ENCODE measurements at regions not wholly inside any gene's neighbourhood (a gene's known extent, or its start where the extent isn't known, plus 50 kb on each side); places are given as distances from the start of the nearest gene placed in this dataset.

- TF ChIP-seq, protein P1, sequence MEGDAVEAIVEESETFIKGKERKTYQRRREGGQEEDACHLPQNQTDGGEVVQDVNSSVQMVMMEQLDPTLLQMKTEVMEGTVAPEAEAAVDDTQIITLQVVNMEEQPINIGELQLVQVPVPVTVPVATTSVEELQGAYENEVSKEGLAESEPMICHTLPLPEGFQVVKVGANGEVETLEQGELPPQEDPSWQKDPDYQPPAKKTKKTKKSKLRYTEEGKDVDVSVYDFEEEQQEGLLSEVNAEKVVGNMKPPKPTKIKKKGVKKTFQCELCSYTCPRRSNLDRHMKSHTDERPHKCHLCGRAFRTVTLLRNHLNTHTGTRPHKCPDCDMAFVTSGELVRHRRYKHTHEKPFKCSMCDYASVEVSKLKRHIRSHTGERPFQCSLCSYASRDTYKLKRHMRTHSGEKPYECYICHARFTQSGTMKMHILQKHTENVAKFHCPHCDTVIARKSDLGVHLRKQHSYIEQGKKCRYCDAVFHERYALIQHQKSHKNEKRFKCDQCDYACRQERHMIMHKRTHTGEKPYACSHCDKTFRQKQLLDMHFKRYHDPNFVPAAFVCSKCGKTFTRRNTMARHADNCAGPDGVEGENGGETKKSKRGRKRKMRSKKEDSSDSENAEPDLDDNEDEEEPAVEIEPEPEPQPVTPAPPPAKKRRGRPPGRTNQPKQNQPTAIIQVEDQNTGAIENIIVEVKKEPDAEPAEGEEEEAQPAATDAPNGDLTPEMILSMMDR (IDR thresholded peaks at IDR 0.05), result no peak
- Histone ChIP-seq H3K36me3 (no peaks in the 10 kb centered on the region), H3K9me3 (no peaks in the 10 kb centered on the region), H3K4me1 (no peaks in the 10 kb centered on the region), H3K27ac (no peak overlapping the region), H3K4me3 (no peak overlapping the region), H3K27me3 (no peaks in the 10 kb centered on the region)
- DNase-seq (no peak), ATAC-seq (no peak)
- intact Hi-C loops (cut with DNase I), result no loop called here
Observed at GRCh38 chrX:27086237-27086636, 376.9 kb downstream of the PPP4R3C start.

DNA sequence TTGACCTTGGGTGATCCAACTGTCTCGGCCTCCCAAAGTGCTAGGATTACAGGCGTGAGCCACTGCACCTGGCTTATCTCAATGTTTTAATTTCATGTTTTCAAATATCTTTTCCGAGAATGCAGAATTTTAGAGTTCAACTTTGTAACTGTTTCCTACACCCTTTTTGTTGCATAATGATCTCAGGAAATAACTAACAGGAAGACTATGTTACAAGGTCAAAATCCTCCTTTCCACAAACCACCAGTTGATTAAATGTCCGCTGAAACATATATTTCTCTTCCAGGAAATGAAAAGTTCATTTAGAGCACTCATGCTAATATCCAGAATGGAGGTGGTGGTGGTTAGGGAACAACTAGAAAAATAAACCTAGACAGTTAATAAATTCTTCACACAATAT lies 377.8 kb downstream of the PPP4R3C start:
- DNase-seq, result no peak
- Histone ChIP-seq H3K4me1 (no peaks in the 10 kb centered on the region), H3K9me3 (no peaks in the 10 kb centered on the region), H3K27ac (no peak overlapping the region), H3K27me3 (no peaks in the 10 kb centered on the region), H3K4me3 (no peak overlapping the region), H3K36me3 (no peaks in the 10 kb centered on the region)
- no peak for ATAC-seq
- TF ChIP-seq, protein P1 (IDR thresholded peaks at IDR 0.05), result no peak
- intact Hi-C loops (cut with DNase I), result no loop called here

DNA sequence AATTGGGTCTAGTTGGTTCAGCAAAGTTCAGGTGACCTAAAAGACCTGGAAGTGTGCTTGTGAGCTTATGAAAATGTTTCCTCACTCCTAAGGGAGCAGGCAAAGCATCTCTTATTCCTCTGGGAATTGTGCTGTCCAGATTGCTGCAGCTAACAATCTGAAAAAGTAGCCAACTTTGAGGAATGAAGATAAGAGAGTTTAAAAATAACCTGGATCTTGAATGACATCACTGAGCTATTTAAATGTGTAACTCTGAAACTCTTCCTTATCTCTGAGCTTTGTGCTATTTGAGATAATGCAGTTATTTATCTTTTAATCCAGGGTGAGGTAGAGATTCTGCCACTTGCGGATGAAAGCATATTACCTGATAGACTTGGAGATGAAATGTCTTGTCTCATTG lies 384.8 kb downstream of the PPP4R3C start:
- ATAC-seq, result no peak
- Histone ChIP-seq H3K36me3 (no peaks in the 10 kb centered on the region), H3K27me3 (no peaks in the 10 kb centered on the region), H3K9me3 (no peaks in the 10 kb centered on the region), H3K4me3 (no peak overlapping the region), H3K27ac (no peak overlapping the region), H3K4me1 (no peaks in the 10 kb centered on the region)
- intact Hi-C loops (cut with DNase I), result no loop called here
- no peak for DNase-seq
- TF ChIP-seq, protein P1 (IDR thresholded peaks at IDR 0.05), result no peak

DNA sequence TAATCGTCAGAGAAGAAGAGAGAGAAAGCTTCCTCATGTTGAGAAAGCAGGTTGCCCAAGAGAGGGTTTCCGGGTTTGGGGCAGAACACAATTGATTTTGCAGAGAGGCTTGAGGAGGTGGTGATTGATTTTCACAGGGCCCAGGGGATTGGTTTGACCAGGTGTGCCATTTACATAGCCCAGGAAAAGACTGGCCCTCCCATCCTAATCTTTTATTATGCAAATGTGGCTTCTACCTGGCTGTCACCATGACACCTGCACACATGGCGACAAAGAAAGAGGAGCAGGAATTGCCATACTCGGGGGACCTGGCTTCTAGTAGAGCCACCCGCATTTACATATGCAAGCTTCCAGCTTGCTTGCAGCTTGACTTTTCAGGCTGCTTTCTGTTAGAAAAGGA lies 405.3 kb downstream of the PPP4R3C start:
- no peak overlapping the region for H3K4me3 ChIP-seq
- H3K4me1 ChIP-seq, result no peaks in the 10 kb centered on the region
- no peak overlapping the region for H3K27ac ChIP-seq
- TF ChIP-seq, protein P1 (IDR thresholded peaks at IDR 0.05), result no peak
- H3K27me3 ChIP-seq, result no peaks in the 10 kb centered on the region
- H3K36me3 ChIP-seq, result no peaks in the 10 kb centered on the region
- intact Hi-C loops (cut with DNase I), result no loop called here
- ATAC-seq, result no peak
- no peaks in the 10 kb centered on the region for H3K9me3 ChIP-seq
- no peak for DNase-seq

DNA sequence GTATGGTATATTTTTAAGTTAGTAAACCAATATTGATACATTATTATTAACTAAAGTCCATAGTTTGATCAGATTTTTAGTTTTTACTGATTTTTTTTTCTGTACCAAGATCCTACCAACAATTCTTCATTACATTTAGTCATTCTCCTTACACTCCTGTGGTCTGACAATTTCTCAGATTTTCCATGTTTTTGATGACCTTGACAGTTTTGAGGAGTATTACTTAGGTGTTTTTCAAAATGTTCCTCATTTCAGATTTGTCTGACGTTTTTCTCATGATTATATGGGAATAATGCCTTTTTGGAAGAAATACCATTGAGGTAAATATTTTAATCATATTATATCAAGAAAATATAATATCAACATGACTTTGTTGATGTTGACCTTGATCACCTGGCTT lies 423.8 kb downstream of the PPP4R3C start:
- DNase-seq (no peak), ATAC-seq (no peak)
- intact Hi-C loops (cut with DNase I), result no loop called here

More for the DNA sequence above, 423.8 kb downstream of the PPP4R3C start:
- H3K27me3 ChIP-seq, result no peaks in the 10 kb centered on the region
- H3K4me3 ChIP-seq, result no peak overlapping the region
- TF ChIP-seq, protein P1 (IDR thresholded peaks at IDR 0.05), result no peak
- H3K36me3 ChIP-seq, result no peaks in the 10 kb centered on the region
- H3K9me3 ChIP-seq, result no peaks in the 10 kb centered on the region
- H3K27ac ChIP-seq, result no peak overlapping the region
- no peaks in the 10 kb centered on the region for H3K4me1 ChIP-seq
